ENCODE measurements at regions not wholly inside any gene's neighbourhood (a gene's known extent, or its start where the extent isn't known, plus 50 kb on each side); places are given as distances from the start of the nearest gene placed in this dataset.
"Not testable (repeated sequence)": the region's sequence is repeated elsewhere in the genome, so short reads cannot be mapped to it uniquely, and the experiment has no call there.

- H3K4me1 ChIP-seq: no peaks in the 10 kb centered on the region
- no peak overlapping the region for H3K4me3 ChIP-seq
- H3K36me3 ChIP-seq: no peaks in the 10 kb centered on the region
- 46% methylated on average over 3 of the region's 3 CpGs for WGBS (ENCODE audit: insufficient coverage, low coverage, low lambda C conversion rate, missing lambda C conversion rate)
- DNase-seq (no peak), ATAC-seq (no peak)
- H3K27me3 ChIP-seq: no peaks in the 10 kb centered on the region
- intact Hi-C loops (cut with DNase I): no loop called here
- H3K9me3 ChIP-seq: no peaks in the 10 kb centered on the region
- H3K27ac ChIP-seq: no peak overlapping the region
- TF ChIP-seq CTCF (IDR thresholded peaks at IDR 0.05) (no peak), POLR2A (IDR thresholded peaks at IDR 0.05) (no peak)
Measured at GRCh38 chr7:17564678-17565212, 266.3 kb downstream of the AHR start.

GRCh38 chr7:17580141-17580540, 281.7 kb downstream of the AHR start:
- Histone ChIP-seq H3K4me3 (no peak overlapping the region), H3K36me3 (no peaks in the 10 kb centered on the region), H3K9me3 (no peaks in the 10 kb centered on the region), H3K27ac (no peak overlapping the region), H3K4me1 (no peaks in the 10 kb centered on the region), H3K27me3 (no peaks in the 10 kb centered on the region)
- TF ChIP-seq CTCF (IDR thresholded peaks at IDR 0.05): no peak
- TF ChIP-seq POLR2A (IDR thresholded peaks at IDR 0.05): no peak
- 63% methylated on average over 3 of the region's 3 CpGs for WGBS (ENCODE audit: insufficient coverage, low coverage, low lambda C conversion rate, missing lambda C conversion rate)
- intact Hi-C loops (cut with DNase I): no loop called here
- ATAC-seq: peak in 1 of 4 donors; percentile 44
- no peak for DNase-seq

GRCh38 chr7:17580856-17581255, 282.4 kb downstream of the AHR start:
- intact Hi-C loops (cut with DNase I): no loop called here
- Histone ChIP-seq H3K36me3 (no peaks in the 10 kb centered on the region), H3K27ac (no peak overlapping the region), H3K9me3 (no peaks in the 10 kb centered on the region), H3K4me1 (no peaks in the 10 kb centered on the region), H3K4me3 (no peak overlapping the region), H3K27me3 (no peaks in the 10 kb centered on the region)
- 75% methylated on average over 1 of the region's 1 CpG for WGBS (ENCODE audit: insufficient coverage, low coverage, low lambda C conversion rate, missing lambda C conversion rate)
- ATAC-seq (no peak), DNase-seq (no peak)
- no peak for TF ChIP-seq POLR2A (IDR thresholded peaks at IDR 0.05)
- no peak for TF ChIP-seq CTCF (IDR thresholded peaks at IDR 0.05)

- peak in 2 of 4 donors; percentile 35 to 49 for ATAC-seq
- TF ChIP-seq CTCF (IDR thresholded peaks at IDR 0.05): no peak
- intact Hi-C loops (cut with DNase I): no loop called here
- Histone ChIP-seq H3K27me3 (no peaks in the 10 kb centered on the region), H3K9me3 (no peaks in the 10 kb centered on the region), H3K4me3 (no peak overlapping the region), H3K27ac (no peak overlapping the region), H3K4me1 (no peaks in the 10 kb centered on the region), H3K36me3 (no peaks in the 10 kb centered on the region)
- 43% methylated on average over 1 of the region's 1 CpG for WGBS (ENCODE audit: insufficient coverage, low coverage, low lambda C conversion rate, missing lambda C conversion rate)
- no peak for DNase-seq
Measured at GRCh38 chr7:17581301-17581700, 282.8 kb downstream of the AHR start.

- H3K4me1 ChIP-seq; H3K9me3 ChIP-seq; DNase-seq; H3K36me3 ChIP-seq; intact Hi-C loops (cut with DNase I); H3K27me3 ChIP-seq; H3K27ac ChIP-seq; H3K4me3 ChIP-seq; ATAC-seq: not testable (repeated sequence)
- 100% methylated on average over 2 of the region's 2 CpGs for WGBS (ENCODE audit: insufficient coverage, low coverage, low lambda C conversion rate, missing lambda C conversion rate)
Measured at GRCh38 chr7:17582696-17583095, 284.2 kb downstream of the AHR start.

Measured in right lobe of liver (tissue), 6 donors.